GM12872 (cell line): ENCODE measurements at regions not wholly inside any gene's neighbourhood (a gene's known extent, or its start where the extent isn't known, plus 50 kb on each side); places are given as distances from the start of the nearest gene placed in this dataset.

Source experiments
- CTCF ChIP-seq: IDR thresholded peaks from 3 replicates; pipeline ENCODE4 v1.5.1; 2011; ENCODE audit warnings: low read depth, mild to moderate bottlenecking, low read length, moderate library complexity; ENCODE audit not compliant: insufficient read depth

DNA sequence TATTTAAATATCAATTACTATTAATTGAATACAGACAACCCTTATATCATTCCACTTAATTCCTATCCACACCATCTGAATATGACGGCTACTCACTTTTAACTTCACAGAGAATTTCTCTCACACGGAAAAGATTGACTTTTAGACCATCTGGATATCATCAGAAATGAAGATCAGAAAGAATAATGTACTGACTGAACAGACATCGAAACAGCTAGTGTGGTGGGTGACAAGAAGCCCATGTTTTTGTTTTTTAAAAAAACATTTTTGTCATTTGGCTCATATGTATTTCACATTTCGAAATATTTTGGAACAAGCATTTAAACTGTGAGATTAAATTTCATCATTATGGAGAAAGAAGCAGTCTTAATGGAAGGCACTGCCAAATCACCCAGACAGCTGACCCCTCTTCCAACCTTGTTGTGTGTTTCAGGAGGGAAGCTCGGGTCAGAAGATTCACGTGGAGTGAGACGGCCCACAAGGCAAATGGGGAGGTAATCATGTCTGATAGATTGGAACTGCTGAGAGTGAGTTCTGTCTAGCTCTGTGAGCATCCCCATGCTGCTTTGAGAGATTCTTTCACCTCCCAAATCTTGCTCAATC is 204.2 kb upstream of the RASGEF1B start:
- TF ChIP-seq CTCF = no peak

DNA sequence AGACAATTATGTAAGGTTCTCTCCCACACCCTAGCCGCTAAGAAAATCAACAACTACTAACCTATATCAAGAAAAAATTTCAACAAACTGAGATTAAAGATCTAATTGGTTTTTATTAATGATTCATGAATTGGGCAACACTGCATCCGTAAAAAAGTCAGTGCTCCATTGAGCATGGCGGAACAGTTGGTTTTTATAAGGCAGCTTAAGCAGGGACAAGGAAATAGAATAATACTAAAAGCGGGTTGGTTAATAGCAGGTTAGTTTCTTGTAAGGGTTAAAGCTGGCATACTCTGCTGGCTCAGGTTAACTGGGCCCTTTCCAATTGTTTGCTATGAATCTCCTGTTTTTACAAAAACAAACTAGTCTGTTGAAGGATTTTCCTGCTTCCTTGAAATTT is 202.3 kb upstream of the RASGEF1B start:
- no peak for TF ChIP-seq CTCF

- no peak for TF ChIP-seq CTCF
These were observed 195.8 kb upstream of the RASGEF1B start for GRCh38 chr4:81667539-81667938.

DNA sequence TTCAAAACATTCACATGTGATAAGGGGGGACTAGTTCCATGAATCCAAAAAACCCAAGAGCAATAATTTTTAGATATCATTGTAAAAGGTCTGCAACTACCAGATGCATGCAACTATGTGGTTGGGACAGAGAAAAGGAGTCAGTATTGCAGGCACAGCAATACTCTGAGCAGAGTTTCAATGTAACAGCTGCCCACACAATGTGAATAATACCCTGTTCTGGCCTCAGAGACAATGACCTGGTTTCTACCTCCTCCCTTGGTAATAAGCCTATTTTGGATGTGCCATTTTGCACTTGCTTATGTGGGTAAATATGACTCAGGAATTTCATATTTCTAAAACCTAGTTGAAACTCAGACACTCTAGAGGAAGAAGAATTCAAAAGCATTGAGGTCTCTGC is 194.8 kb upstream of the RASGEF1B start:
- TF ChIP-seq CTCF = no peak

DNA sequence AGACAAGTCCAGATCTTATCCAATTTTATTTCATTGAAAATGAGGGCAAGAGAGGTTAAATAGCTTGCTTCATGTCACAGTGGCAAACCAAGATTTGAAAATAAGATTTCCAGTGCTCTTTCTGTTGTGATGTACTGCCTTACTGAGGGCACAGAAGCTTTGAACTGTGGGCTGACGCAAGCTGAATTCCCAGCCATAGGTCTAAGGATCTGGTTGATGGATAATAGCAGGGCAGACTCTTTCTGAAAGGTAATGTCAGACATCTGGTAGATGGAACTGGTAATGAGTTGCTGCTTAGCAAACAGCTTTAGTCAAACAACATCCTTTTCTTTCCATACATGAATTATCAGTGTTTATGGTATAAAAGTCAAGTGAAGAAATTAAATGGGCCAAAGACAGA is 193.9 kb upstream of the RASGEF1B start:
- no peak for TF ChIP-seq CTCF

- TF ChIP-seq CTCF = no peak
These were observed 193.3 kb upstream of the RASGEF1B start for GRCh38 chr4:81665045-81665444.

- TF ChIP-seq CTCF = no peak
These were observed 192.4 kb upstream of the RASGEF1B start for GRCh38 chr4:81664079-81664478.
